Mammary epithelial cell (primary cell): ENCODE measurements at regions not wholly inside any gene's neighbourhood (a gene's known extent, or its start where the extent isn't known, plus 50 kb on each side); places are given as distances from the start of the nearest gene placed in this dataset.

Experiments
- CTCF ChIP-seq, 2 donors: IDR thresholded peaks in 1 of 2; conservative IDR thresholded peaks in 1 of 2; 2 replicates each; pipeline ENCODE4 v1.5.1; 2011 to 2012; ENCODE audit warnings: inconsistent platforms in 2 of 2, low read length in 2 of 2, mild to moderate bottlenecking in 2 of 2, control low read depth in 1 of 2, low read depth in 1 of 2; ENCODE audit not compliant: insufficient read depth in 1 of 2; ENCODE audit errors: extremely low read depth in 1 of 2
- EZH2 ChIP-seq: IDR thresholded peaks from 2 replicates; pipeline ENCODE4 v1.6.1; 2012; ENCODE audit warnings: low read length, inconsistent platforms, borderline replicate concordance

GRCh38 chr2:219881851-219882250 lies 254.4 kb downstream of the SLC4A3 start:
- TF ChIP-seq EZH2 (no peak), CTCF (conservative IDR thresholded peaks at IDR 0.05 in 1 of 2, IDR thresholded peaks at IDR 0.05 in 1 of 2; ENCODE audit: extremely low read depth in 1 of 2, insufficient read depth in 1 of 2, low read depth in 1 of 2, low read length in 2 of 2) (no peak)
